Mammary epithelial cell (primary cell): ENCODE measurements at regions not wholly inside any gene's neighbourhood (a gene's known extent, or its start where the extent isn't known, plus 50 kb on each side); places are given as distances from the start of the nearest gene placed in this dataset.

ENCODE experiments used
- CTCF ChIP-seq, 2 donors: IDR thresholded peaks in 1 of 2; conservative IDR thresholded peaks in 1 of 2; 2 replicates each; pipeline ENCODE4 v1.5.1; 2011 to 2012; ENCODE audit warnings: inconsistent platforms in 2 of 2, low read length in 2 of 2, mild to moderate bottlenecking in 2 of 2, control low read depth in 1 of 2, low read depth in 1 of 2; ENCODE audit not compliant: insufficient read depth in 1 of 2; ENCODE audit errors: extremely low read depth in 1 of 2
- EZH2 ChIP-seq: IDR thresholded peaks from 2 replicates; pipeline ENCODE4 v1.6.1; 2012; ENCODE audit warnings: low read length, inconsistent platforms, borderline replicate concordance

- TF ChIP-seq CTCF (conservative IDR thresholded peaks at IDR 0.05 in 1 of 2, IDR thresholded peaks at IDR 0.05 in 1 of 2; ENCODE audit: extremely low read depth in 1 of 2, insufficient read depth in 1 of 2, low read depth in 1 of 2, low read length in 2 of 2), result peak; percentile 57 to 62
- TF ChIP-seq EZH2, result no peak
Observed at GRCh38 chr12:102300824-102301461, 103.3 kb upstream of the PMCH start.
